PFSK-1 (cell line): ENCODE measurements at regions not wholly inside any gene's neighbourhood (a gene's known extent, or its start where the extent isn't known, plus 50 kb on each side); places are given as distances from the start of the nearest gene placed in this dataset.

ENCODE experiments used
- POLR2AphosphoS5 ChIP-seq: IDR thresholded peaks from 2 replicates; pipeline ENCODE4 v1.6.1; 2012; ENCODE audit warnings: low read depth, mild to moderate bottlenecking, control low read depth, low read length, moderate library complexity
- REST ChIP-seq, 2 experiments: IDR thresholded peaks; 2 replicates each; pipeline versions ENCODE4 v1.6.1 to v1.8.0; 2011 to 2012; ENCODE audit warnings: low read depth in 2 of 2, low read length in 2 of 2, control low read depth in 1 of 2, inconsistent platforms in 1 of 2, mild to moderate bottlenecking in 1 of 2, moderate library complexity in 1 of 2; ENCODE audit not compliant: insufficient read depth in 1 of 2
- SIN3A ChIP-seq: IDR thresholded peaks from 2 replicates; pipeline ENCODE4 v1.6.1; 2012; ENCODE audit warnings: mild to moderate bottlenecking, low read length, moderate library complexity, borderline replicate concordance; ENCODE audit not compliant: insufficient read depth
- TAF1 ChIP-seq: IDR thresholded peaks from 2 replicates; pipeline ENCODE4 v1.6.1; 2012; ENCODE audit warnings: low read length, control low read depth, borderline replicate concordance; ENCODE audit not compliant: insufficient read depth

- TF ChIP-seq REST (IDR thresholded peaks at IDR 0.05; ENCODE audit: insufficient read depth in 1 of 2, low read depth in 2 of 2, low read length in 2 of 2) (no peak), TAF1 (no peak), SIN3A (no peak), POLR2AphosphoS5 (no peak)
These were observed 814.4 kb downstream of the FSCB start for GRCh38 chr14:43692706-43693105.
